Fibroblast of lung (primary cell): ENCODE measurements at regions not wholly inside any gene's neighbourhood (a gene's known extent, or its start where the extent isn't known, plus 50 kb on each side); places are given as distances from the start of the nearest gene placed in this dataset.

ENCODE experiments used
- DNase-seq, 2 donors: peaks; one replicate each; pipeline versions ENCODE4 v3.0.0 to v3.0.0-alpha.2; 2010; ENCODE audit warnings: low read depth in 2 of 2
- H2AFZ ChIP-seq: 2 replicates; pipeline ENCODE4 v1.5.1; 2012; ENCODE audit warnings: low read length, control low read depth, inconsistent platforms
- H3K27ac ChIP-seq: 2 replicates; pipeline ENCODE4 v1.5.1; 2011; ENCODE audit warnings: low read length, control low read depth; ENCODE audit not compliant: insufficient read depth
- H3K27me3 ChIP-seq: 2 replicates; pipeline ENCODE4 v1.5.1; 2011; ENCODE audit warnings: mild to moderate bottlenecking, low read length; ENCODE audit not compliant: control insufficient read depth, insufficient read depth
- H3K36me3 ChIP-seq: 2 replicates; pipeline ENCODE4 v1.5.1; 2011; ENCODE audit warnings: low read length; ENCODE audit not compliant: control insufficient read depth, insufficient read depth
- H3K4me1 ChIP-seq: 2 replicates; pipeline ENCODE4 v1.5.1; 2011; ENCODE audit warnings: low read length; ENCODE audit not compliant: control insufficient read depth, insufficient read depth; ENCODE audit errors: extremely low read depth
- H3K4me2 ChIP-seq: 2 replicates; pipeline ENCODE4 v1.5.1; 2011; ENCODE audit warnings: low read length, control low read depth; ENCODE audit not compliant: insufficient read depth; ENCODE audit errors: extremely low read depth
- H3K4me3 ChIP-seq, 4 experiments: fragments of 200-600 bp in 1 of 4; sonication (generic) in 1 of 4; replicated peaks in 1 of 4; 2 replicates each; pipeline ENCODE4 v1.5.1; 2011 to 2016; ENCODE audit warnings: low read length in 4 of 4, low read depth in 3 of 4, mild to moderate bottlenecking in 3 of 4, control low read depth in 2 of 4, inconsistent platforms in 1 of 4, mixed read lengths in 1 of 4; ENCODE audit not compliant: insufficient read depth in 1 of 4; ENCODE audit errors: control extremely low read depth in 1 of 4
- H3K79me2 ChIP-seq: 2 replicates; pipeline ENCODE4 v1.5.1; 2012; ENCODE audit warnings: mild to moderate bottlenecking, low read length, inconsistent platforms; ENCODE audit not compliant: control insufficient read depth, insufficient read depth
- H3K9ac ChIP-seq: 2 replicates; pipeline ENCODE4 v1.5.1; 2011; ENCODE audit warnings: mild to moderate bottlenecking, low read length, control low read depth; ENCODE audit not compliant: insufficient read depth
- H3K9me3 ChIP-seq: 2 replicates; pipeline ENCODE4 v1.5.1; 2012; ENCODE audit warnings: low read depth, low read length; ENCODE audit not compliant: control insufficient read depth, insufficient read depth
- H4K20me1 ChIP-seq: 2 replicates; pipeline ENCODE4 v1.5.1; 2011; ENCODE audit warnings: low read length; ENCODE audit not compliant: control insufficient read depth, insufficient read depth; ENCODE audit errors: extremely low read depth
- CTCF ChIP-seq, 2 donors: IDR thresholded peaks in 1 of 2; conservative IDR thresholded peaks in 1 of 2; 1 replicate in 1 of 2; 2 replicates in 1 of 2; pipeline ENCODE4 v1.5.1; 2011 to 2012; ENCODE audit warnings: low read length in 2 of 2, control low read depth in 1 of 2, inconsistent platforms in 1 of 2, low read depth in 1 of 2, mild to moderate bottlenecking in 1 of 2
- EZH2 ChIP-seq: IDR thresholded peaks from 2 replicates; pipeline ENCODE4 v1.5.1; 2012; ENCODE audit warnings: low read length, control low read depth, mild to moderate bottlenecking; ENCODE audit errors: missing control alignments

DNA sequence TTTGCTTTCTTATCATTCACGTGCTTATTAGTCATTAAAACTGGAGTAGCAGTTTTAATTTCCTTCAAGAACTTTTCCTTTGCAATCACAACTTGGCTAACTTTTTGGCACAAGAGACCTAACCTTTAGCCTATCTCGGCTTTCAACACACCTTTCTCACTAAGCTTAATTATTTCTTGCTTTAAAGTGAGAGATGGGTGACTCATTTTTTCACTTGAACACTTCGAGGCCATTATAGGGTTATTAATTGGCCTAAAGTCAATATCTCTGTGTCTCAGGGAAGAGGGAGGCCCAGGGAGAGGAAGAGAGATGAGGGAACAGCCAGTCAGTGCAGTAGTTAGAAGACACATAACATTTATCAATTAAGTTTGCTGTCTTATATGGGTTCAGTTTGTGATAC, 289.8 kb downstream of the RBM43 start:
- H2AFZ ChIP-seq = no peak overlapping the region
- no peak for DNase-seq
- H3K4me3 ChIP-seq = no peak overlapping the region
- no peak overlapping the region for H3K9ac ChIP-seq
- H3K36me3 ChIP-seq = no peaks in the 10 kb centered on the region
- no peaks in the 10 kb centered on the region for H3K79me2 ChIP-seq
- no peak overlapping the region for H3K27ac ChIP-seq
- TF ChIP-seq EZH2 = no peak
- no peaks in the 10 kb centered on the region for H3K4me1 ChIP-seq
- no peaks in the 10 kb centered on the region for H3K9me3 ChIP-seq
- no peaks in the 10 kb centered on the region for H3K27me3 ChIP-seq
- H4K20me1 ChIP-seq = no peaks in the 10 kb centered on the region
- H3K4me2 ChIP-seq = no peak overlapping the region

DNA sequence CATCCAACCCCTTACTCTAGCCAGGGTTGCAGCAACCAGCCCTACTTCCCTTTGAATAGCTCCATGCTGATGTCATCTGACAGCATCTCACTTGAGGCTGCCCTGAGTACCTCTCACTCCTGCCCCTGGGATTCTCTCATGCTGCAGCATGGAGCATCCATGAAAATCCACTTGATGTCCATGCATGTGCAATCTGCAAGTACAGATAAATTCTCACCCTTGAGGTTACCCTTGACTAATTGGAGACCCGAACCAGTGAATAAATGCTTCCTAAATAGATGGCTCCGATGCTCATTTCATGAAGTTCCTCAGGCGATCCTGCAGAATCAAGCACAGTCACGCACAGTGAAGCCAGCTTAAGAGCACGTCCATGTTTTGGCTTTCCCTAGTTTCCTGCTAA, 298.3 kb downstream of the RBM43 start:
- no peak overlapping the region for H3K4me2 ChIP-seq
- no peak overlapping the region for H3K4me3 ChIP-seq
- DNase-seq = no peak
- no peaks in the 10 kb centered on the region for H3K27me3 ChIP-seq
- TF ChIP-seq CTCF (conservative IDR thresholded peaks at IDR 0.05 in 1 of 2, IDR thresholded peaks at IDR 0.05 in 1 of 2; ENCODE audit: low read depth in 1 of 2, low read length in 2 of 2) = no peak
- TF ChIP-seq EZH2 = no peak
- H4K20me1 ChIP-seq = no peaks in the 10 kb centered on the region
- H3K4me1 ChIP-seq = no peaks in the 10 kb centered on the region
- no peaks in the 10 kb centered on the region for H3K9me3 ChIP-seq
- no peak overlapping the region for H3K27ac ChIP-seq
- no peaks in the 10 kb centered on the region for H3K79me2 ChIP-seq
- no peak overlapping the region for H3K9ac ChIP-seq
- no peak overlapping the region for H2AFZ ChIP-seq
- no peaks in the 10 kb centered on the region for H3K36me3 ChIP-seq

GRCh38 chr2:150955231-150955630, 306.4 kb downstream of the RBM43 start:
- Histone ChIP-seq H3K4me1 (no peaks in the 10 kb centered on the region), H3K27ac (no peak overlapping the region), H3K9ac (no peak overlapping the region), H4K20me1 (no peaks in the 10 kb centered on the region), H2AFZ (no peak overlapping the region), H3K36me3 (no peaks in the 10 kb centered on the region), H3K4me3 (no peak overlapping the region), H3K79me2 (no peaks in the 10 kb centered on the region), H3K9me3 (no peaks in the 10 kb centered on the region), H3K27me3 (no peaks in the 10 kb centered on the region), H3K4me2 (no peak overlapping the region)
- TF ChIP-seq CTCF (conservative IDR thresholded peaks at IDR 0.05 in 1 of 2, IDR thresholded peaks at IDR 0.05 in 1 of 2; ENCODE audit: low read depth in 1 of 2, low read length in 2 of 2) = no peak
- TF ChIP-seq EZH2 = no peak
- no peak for DNase-seq

GRCh38 chr2:150946831-150947230, 314.8 kb downstream of the RBM43 start:
- Histone ChIP-seq H3K27ac (no peak overlapping the region), H3K27me3 (no peaks in the 10 kb centered on the region), H3K4me2 (no peak overlapping the region), H3K9me3 (no peaks in the 10 kb centered on the region), H2AFZ (no peak overlapping the region), H3K36me3 (no peaks in the 10 kb centered on the region), H3K79me2 (no peaks in the 10 kb centered on the region), H4K20me1 (no peaks in the 10 kb centered on the region), H3K4me1 (no peaks in the 10 kb centered on the region), H3K9ac (no peak overlapping the region), H3K4me3 (no peak overlapping the region)
- DNase-seq = peak in 1 of 2 donors; percentile 30
- no peak for TF ChIP-seq CTCF (conservative IDR thresholded peaks at IDR 0.05 in 1 of 2, IDR thresholded peaks at IDR 0.05 in 1 of 2; ENCODE audit: low read depth in 1 of 2, low read length in 2 of 2)
- no peak for TF ChIP-seq EZH2
